ENCODE measurements at regions not wholly inside any gene's neighbourhood (a gene's known extent, or its start where the extent isn't known, plus 50 kb on each side); places are given as distances from the start of the nearest gene placed in this dataset.
"Not testable (repeated sequence)": the region's sequence is repeated elsewhere in the genome, so short reads cannot be mapped to it uniquely, and the experiment has no call there.

- not testable (repeated sequence) for H3K4me1 ChIP-seq (ENCODE audit: insufficient read depth, low read length); H3K27me3 ChIP-seq (ENCODE audit: insufficient read depth, low read length); H3K9ac ChIP-seq (ENCODE audit: low read depth, low read length); H3K4me3 ChIP-seq (ENCODE audit: low read length); H3K36me3 ChIP-seq (ENCODE audit: insufficient read depth, low read length); H3K27ac ChIP-seq (ENCODE audit: low read depth, low read length)
- 96% methylated on average over 3 of the region's 3 CpGs for WGBS
- peaks cover 70% of the 10 kb centered on the region for H3K9me3 ChIP-seq (ENCODE audit: insufficient read depth, low read depth, low read length)
Measured at GRCh38 chr11:48649064-48649463, 160.5 kb downstream of the OR4A47 start.

DNA sequence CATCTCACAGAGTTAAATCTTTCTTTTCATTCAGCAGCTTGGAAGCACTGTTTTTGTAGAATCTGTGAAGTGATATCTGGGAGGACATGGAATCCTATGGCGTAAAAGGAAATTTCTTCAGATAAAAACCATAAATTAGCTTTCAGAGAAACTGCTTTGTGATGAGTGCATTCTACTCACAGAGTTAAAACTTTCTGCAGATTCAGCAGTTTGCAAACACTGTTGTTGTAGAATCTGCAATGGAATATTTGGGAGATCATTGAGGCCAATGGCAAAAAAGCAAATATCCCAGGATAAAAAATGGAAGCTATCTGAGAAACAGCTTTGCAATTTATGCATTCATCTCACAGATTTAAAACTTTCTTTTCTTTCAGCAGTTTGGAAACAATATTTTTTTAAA is 180.6 kb downstream of the OR4A47 start:
- WGBS: 83% methylated on average over 1 of the region's 1 CpG
- no peak overlapping the region for H3K27ac ChIP-seq (ENCODE audit: low read depth, low read length)
- H3K36me3 ChIP-seq (ENCODE audit: insufficient read depth, low read length): no peaks in the 10 kb centered on the region
- no peak overlapping the region for H3K4me3 ChIP-seq (ENCODE audit: low read length)
- no peaks in the 10 kb centered on the region for H3K27me3 ChIP-seq (ENCODE audit: insufficient read depth, low read length)
- no peaks in the 10 kb centered on the region for H3K4me1 ChIP-seq (ENCODE audit: insufficient read depth, low read length)
- no peak overlapping the region for H3K9ac ChIP-seq (ENCODE audit: low read depth, low read length)
- H3K9me3 ChIP-seq (ENCODE audit: insufficient read depth, low read depth, low read length): peaks cover 96% of the 10 kb centered on the region

DNA sequence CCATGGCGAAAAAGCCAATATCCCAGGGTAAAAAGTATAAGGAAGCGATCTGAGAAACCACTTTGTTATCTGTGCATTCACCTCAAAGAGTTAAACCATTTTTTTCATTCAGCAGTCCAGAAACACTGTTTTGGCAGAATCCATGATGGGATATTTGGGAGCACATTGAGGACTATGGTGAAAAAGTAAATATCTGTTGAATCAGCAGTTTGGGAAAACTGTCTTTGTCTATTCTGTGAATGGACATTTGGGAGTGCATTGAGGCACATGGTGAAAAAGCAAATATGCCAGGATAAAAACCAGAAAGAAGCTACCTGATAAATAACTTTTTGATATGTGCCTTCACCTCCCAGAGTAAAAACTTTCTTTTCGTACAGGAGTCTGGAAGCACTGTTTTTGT is 187.4 kb downstream of the OR4A47 start:
- Histone ChIP-seq H3K27ac (ENCODE audit: low read depth, low read length) (no peak overlapping the region), H3K27me3 (ENCODE audit: insufficient read depth, low read length) (no peaks in the 10 kb centered on the region), H3K4me1 (ENCODE audit: insufficient read depth, low read length) (no peaks in the 10 kb centered on the region), H3K36me3 (ENCODE audit: insufficient read depth, low read length) (no peaks in the 10 kb centered on the region), H3K9me3 (ENCODE audit: insufficient read depth, low read depth, low read length) (peaks cover 69% of the 10 kb centered on the region), H3K9ac (ENCODE audit: low read depth, low read length) (no peak overlapping the region), H3K4me3 (ENCODE audit: low read length) (no peak overlapping the region)
- WGBS: 67% methylated on average over 3 of the region's 3 CpGs

- 53% methylated on average over 5 of the region's 5 CpGs for WGBS
- Histone ChIP-seq H3K9me3 (ENCODE audit: insufficient read depth, low read depth, low read length) (peaks cover 54% of the 10 kb centered on the region), H3K4me1 (ENCODE audit: insufficient read depth, low read length) (no peaks in the 10 kb centered on the region)
Measured at GRCh38 chr11:48683226-48683720, 194.7 kb downstream of the OR4A47 start.

DNA sequence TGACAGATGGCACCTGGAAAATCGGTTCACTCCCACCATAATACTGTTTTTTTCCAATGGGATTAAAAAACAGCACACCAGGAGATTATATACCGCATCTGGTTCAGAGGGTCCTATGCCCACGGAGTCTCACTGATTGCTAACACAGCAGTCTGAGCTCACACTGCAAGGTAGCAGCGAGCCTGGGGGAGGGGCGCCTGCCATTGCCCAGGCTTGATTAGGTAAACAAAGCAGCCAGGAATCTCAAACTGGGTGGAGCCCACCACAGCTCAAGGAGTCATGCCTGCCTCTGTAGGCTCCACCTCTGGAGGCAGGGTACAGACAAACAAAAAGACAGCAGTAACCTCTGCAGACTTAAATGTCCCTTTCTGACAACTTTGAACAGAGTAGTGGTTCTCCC is 240.9 kb downstream of the OR4A47 start:
- WGBS: 77% methylated on average over 5 of the region's 5 CpGs
- H3K9me3 ChIP-seq (ENCODE audit: insufficient read depth, low read depth, low read length): peaks cover 76% of the 10 kb centered on the region
- not testable (repeated sequence) for H3K4me3 ChIP-seq (ENCODE audit: low read length); H3K9ac ChIP-seq (ENCODE audit: low read depth, low read length); H3K4me1 ChIP-seq (ENCODE audit: insufficient read depth, low read length); H3K36me3 ChIP-seq (ENCODE audit: insufficient read depth, low read length); H3K27ac ChIP-seq (ENCODE audit: low read depth, low read length); H3K27me3 ChIP-seq (ENCODE audit: insufficient read depth, low read length)

More at GRCh38 chr11:48683226-48683720, 194.7 kb downstream of the OR4A47 start:
- no peak overlapping the region for H3K9ac ChIP-seq (ENCODE audit: low read depth, low read length)
- H3K4me3 ChIP-seq (ENCODE audit: low read length): no peak overlapping the region
- no peaks in the 10 kb centered on the region for H3K36me3 ChIP-seq (ENCODE audit: insufficient read depth, low read length)
- no peaks in the 10 kb centered on the region for H3K27me3 ChIP-seq (ENCODE audit: insufficient read depth, low read length)
- H3K27ac ChIP-seq (ENCODE audit: low read depth, low read length): no peak overlapping the region

DNA sequence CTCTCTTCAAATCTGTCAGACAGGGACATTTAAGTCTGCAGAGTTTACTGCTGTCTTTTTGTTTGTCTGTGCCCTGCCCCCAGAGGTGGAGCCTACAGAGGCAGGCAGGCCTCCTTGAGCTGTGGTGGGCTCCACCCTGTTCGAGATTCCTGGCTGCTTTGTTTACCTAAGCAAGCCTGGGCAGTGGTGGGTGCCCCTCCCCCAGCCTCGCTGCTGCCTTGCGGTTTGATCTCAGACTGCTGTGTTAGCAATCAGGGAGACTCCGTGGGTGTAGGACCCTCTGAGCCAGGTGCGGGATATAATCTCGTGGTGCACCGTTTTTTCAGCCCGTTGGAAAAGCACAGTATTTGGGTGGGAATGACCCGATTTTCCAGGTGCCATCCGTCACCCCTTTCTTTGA is 233.6 kb downstream of the TRIM51G start:
- H3K9me3 ChIP-seq (ENCODE audit: insufficient read depth, low read depth, low read length): peaks cover 40% of the 10 kb centered on the region
- not testable (repeated sequence) for H3K27me3 ChIP-seq (ENCODE audit: insufficient read depth, low read length); H3K27ac ChIP-seq (ENCODE audit: low read depth, low read length); H3K9ac ChIP-seq (ENCODE audit: low read depth, low read length); H3K36me3 ChIP-seq (ENCODE audit: insufficient read depth, low read length); H3K4me3 ChIP-seq (ENCODE audit: low read length); H3K4me1 ChIP-seq (ENCODE audit: insufficient read depth, low read length)
- 85% methylated on average over 10 of the region's 10 CpGs for WGBS

Measured in HUES64 (cell line).